HG03039 (cell line): ENCODE measurements at regions not wholly inside any gene's neighbourhood (a gene's known extent, or its start where the extent isn't known, plus 50 kb on each side); places are given as distances from the start of the nearest gene placed in this dataset.

Experiments
- ATAC-seq: cut with Tn5 transposase; IDR thresholded peaks from one replicate; pipeline ENCODE4 v1.9.1; 2021; ENCODE audit warnings: mild to moderate bottlenecking, moderate library complexity; ENCODE audit not compliant: unreplicated experiment

DNA sequence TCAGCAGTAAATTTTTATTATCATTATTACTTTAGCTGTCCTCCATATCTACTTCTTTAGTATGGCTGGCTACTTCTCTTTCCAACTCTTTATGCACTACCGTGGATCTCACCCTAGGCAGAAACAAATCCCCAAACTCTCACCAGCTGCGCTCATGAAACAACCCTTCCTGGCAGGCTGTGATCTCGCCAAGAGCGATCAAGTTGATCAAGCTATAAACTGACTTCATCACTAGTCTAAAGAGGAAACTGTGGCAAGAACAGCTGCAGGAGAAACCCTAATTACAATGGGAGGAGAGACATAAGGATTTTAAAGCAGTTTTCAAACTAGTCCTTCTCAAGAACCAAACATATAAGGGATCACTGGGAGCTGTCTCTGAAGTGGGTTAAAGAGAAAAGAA lies 160.5 kb upstream of the PRSS58 start:
- ATAC-seq, result no peak

DNA sequence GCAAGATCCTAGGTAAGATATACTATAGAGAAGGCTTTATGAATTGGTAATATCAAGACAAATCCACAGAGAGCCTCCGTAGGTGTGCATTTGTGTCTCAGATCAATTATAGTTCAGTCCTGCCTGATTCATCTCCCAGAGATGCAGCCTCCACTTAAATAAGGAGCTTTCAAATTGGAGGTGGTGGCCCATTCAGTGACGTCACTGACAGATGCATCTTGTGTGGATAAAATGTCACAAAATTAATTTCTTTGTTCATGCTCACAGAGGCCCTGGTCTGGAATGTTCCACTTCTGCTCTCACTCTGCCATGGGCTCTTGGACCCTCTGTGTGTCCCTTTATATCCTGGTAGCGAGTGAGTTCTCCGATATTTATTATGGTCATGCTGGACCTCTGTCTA lies 157.1 kb upstream of the PRSS58 start:
- no peak for ATAC-seq

DNA sequence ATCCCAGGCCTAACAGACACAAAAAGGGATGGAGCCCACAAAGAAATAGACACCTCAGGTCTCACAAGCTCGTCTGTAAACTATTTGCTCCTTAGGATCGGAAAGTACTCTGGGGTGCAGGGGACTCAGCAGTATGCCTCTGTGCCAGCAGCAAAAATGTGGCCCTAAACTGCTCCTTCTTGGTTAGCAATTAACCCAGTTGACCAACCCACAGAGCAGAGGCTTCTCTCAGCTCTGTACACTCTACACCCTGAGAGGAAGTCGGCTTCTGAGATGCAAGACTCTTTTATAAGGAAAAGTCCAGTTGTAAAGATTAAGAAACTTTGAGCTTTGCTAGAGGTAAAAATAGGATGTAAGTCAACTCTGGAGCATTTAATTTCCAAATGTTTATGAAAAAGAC lies 156.3 kb upstream of the PRSS58 start:
- ATAC-seq, result no peak

DNA sequence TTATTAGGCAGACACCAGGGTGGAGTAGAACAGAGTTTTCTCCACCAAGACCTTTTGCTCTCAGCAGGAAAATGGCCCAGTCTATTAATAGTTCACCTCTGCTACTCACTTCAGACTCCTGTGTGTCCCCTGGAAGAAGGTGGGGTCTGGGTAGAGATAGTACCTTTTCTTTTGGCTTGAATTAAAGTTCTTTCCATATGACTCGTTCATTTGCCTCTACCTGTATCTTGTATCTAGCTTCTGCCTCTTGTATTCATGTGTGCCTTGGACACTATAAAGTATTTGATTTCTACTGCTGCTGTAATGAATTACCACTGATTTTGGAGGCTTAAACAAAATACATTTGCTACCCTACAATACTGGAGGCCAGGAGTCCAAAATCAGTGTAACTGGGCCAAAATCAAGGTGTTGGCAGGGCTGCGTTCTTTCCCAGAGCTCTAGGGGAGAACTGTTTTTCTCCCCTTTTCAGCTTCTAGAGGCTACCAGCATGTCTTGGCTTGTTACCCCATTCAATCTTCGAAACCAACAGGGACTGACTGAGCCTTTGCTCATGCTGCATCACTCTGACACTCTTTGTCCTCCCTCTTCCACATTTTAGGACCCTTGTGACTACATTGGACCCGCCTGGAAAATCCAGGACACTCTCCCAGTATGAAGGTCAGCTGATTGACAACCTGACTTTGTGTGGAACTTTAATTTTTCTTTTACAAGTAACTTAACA lies 155.6 kb upstream of the PRSS58 start:
- ATAC-seq, result no peak

DNA sequence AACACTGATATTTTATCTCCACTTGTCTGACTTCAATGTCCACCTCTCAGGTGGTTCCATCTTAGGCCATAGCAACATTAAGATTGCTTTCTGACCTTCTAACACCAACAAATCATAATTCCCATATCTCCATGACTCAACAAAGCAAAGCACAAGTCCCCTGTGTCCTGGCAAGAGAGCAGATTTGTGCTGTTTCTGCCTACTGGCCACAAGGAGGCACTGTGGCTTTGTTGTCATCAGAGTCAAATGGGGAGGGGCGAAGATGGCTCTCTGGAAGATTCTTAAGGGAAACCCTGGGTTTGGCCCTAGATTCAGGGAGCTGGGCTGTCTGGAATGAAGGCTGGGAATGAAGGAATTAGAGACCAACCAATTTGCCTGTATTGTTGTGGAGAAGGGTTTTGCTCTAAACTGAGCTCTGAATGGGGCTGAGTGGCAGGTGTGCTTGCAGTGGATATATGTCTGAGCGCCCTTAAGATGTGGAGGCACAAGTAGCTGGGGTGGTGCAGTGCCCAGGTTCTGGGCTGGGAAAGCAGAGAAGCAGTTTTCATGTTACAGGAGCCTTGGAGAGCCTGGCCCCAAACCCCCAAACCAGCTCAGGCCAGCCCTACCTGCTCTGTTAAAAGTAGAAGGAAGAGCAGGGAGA lies 154.8 kb upstream of the PRSS58 start:
- ATAC-seq, result peak; percentile 83

DNA sequence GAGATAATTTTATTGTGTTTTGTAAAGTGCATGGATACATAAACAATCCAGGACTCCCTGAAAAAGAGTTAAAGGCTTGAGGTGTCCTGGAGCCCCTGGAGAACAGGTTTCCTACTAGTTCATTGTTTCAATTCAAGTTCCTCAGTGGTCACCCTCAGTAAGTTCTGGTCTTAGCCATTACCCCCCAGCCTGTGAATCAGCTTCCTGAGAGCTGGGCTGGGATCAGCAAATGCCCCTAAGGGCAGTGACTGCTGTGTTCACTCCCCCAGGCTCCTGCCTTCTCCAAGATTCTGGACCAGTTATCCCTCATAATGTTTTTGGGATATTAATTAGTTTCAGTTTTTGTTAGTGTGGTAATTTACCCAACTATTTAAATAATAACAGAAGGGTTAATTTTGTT lies 151.6 kb upstream of the PRSS58 start:
- no peak for ATAC-seq

DNA sequence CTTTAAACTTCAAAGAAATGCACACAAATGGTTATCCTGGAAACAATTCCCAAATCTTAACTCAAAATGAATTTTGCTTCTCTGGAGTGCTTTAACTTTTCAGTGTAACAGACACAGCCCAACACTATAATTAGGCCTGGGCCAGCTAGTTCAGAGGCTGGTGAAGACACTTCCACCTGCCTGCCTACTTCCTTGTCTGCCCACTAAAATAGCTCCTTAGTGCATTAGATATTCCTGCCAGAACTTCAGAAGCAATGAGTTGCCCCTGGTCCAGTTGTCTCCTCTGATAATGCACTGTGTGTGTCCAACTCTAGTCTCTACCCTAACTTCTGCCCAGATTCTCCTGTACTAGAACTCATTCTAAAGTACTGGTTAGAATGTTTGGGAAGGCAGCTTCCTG lies 150.9 kb upstream of the PRSS58 start:
- ATAC-seq, result no peak

DNA sequence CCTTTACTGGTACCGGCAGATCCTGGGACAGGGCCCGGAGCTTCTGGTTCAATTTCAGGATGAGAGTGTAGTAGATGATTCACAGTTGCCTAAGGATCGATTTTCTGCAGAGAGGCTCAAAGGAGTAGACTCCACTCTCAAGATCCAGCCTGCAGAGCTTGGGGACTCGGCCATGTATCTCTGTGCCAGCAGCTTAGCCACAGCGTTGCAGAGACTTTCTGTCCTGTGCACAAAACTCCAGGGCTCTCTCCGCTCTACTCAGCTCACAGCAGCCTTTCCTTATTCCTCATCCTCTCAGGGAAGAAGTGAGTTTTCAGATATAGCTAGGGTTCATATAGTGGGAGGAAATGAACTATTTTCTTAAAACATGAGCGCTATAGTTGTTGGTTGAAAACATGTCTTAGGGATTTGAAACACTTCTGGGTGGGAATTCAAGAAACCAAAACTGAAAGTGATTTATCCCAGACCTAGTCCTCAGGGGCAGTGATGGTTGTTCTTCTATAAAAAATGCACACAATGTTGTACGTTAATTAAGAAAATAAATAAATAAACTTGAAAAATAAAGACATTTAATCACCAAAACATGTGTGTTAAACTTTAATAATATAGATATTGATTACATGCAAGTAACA lies 150.2 kb upstream of the PRSS58 start:
- no peak for ATAC-seq

DNA sequence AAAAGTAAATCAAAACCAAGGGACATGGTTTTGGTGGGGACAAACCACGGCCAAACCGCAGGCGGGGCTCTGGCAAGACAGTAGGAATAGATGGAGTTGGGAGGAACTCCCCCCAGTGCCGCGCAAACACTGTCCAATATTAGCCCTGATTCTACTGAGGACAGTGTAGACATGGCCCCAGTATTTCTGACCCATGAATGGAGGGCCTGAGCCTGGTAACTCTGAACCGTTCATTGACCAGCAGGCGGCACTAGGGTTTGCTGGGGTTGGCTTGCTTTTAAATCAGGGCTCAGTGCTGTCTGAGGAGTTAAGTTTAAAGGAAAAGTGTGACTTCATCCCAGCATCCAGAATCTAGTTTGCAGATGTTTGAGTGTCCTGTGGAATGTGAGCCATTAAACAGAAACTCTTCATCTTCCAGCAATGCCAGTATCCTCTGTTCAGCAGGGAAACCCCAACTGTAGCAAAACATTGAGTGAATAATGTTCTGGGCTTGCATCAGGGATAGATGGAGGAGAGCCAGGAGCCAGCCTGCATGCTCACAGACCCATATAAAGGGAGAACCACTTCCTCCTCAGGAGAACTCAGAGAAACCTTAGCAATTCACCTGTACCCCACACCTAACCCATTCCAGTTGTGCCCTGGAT lies 147.4 kb upstream of the PRSS58 start:
- ATAC-seq, result no peak

DNA sequence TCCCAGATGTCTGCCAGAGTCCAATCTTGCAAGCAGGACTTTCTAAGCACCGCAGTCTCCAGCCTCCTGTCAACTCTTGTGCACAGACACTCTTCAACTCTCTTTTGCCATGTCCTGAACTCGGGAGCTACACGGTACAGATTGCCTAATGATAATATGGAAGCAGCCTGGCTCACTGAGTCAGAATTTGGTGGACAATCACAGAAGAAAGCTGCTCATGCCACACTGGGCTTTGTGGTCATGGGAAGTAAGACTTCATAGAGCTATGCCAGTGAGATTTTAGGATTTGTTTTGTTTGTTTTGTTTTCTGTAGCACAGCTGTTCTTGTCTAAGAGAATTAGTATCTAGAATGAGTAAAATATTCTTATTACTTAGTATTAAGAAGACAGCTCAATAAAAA lies 144.1 kb upstream of the PRSS58 start:
- no peak for ATAC-seq

DNA sequence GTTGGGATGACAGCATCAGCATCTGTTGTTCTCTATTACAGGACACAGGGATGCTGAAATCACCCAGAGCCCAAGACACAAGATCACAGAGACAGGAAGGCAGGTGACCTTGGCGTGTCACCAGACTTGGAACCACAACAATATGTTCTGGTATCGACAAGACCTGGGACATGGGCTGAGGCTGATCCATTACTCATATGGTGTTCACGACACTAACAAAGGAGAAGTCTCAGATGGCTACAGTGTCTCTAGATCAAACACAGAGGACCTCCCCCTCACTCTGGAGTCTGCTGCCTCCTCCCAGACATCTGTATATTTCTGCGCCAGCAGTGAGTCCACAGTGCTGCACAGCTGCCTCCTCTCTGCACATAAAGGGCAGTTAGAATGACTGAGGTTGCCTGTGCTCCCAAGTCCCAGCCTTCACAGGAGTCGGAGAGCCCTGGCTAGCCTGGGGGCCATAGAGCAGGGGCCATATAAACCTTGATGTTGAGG lies 142.2 kb upstream of the PRSS58 start:
- ATAC-seq, result no peak

DNA sequence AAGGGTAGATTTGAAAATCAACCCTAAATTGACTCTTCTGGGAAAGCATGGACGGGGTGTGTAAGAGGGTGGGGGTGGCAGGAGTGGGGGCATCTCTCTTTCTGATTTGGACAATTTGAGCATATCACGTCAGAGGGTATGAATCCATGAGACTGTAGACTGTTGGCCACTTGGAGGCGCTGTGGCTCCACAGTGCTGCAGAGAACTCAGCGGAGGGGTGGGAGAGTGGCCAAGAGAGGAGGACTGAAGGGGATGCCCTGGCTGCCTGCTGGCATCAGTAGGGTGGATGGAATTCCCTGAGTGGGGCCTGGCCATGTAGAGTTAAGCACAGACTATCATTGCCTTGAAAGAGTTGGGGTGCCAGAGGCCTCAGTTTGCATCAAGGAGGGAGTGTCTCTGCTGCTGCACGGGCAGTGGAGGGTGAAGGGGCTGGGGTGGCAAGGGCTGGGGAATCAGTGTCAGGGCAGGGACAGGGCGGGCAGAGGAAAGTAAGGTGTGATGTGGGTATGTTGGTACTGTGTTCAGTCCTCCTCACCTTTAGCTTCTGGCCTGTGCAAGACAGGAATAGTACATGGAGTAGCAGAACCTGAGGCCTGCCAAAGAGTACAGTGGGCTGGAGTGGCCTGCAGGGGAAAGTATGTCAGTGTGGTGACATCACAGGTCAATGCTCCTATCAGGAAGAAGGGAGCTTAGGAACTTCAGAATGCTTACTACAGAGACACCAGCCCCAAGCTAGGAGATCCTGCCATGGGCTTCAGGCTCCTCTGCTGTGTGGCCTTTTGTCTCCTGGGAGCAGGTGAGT lies 133.5 kb upstream of the PRSS58 start:
- no peak for ATAC-seq

DNA sequence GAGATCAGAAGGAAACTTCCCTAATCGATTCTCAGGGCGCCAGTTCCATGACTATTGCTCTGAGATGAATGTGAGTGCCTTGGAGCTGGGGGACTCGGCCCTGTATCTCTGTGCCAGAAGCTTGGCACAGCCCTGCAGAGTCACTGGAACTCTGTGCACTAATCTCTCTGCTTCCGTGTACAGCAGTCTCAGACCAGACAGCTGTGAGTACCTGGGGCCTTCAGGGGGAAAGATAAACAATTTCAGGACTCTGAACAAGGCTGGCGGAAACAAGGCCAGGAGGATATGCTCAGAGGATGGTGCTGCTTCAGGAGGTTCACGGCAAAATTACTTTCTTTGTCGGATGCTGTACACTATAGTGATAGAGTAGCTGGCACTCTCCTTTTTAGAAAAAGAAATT lies 131.7 kb upstream of the PRSS58 start:
- ATAC-seq, result no peak

DNA sequence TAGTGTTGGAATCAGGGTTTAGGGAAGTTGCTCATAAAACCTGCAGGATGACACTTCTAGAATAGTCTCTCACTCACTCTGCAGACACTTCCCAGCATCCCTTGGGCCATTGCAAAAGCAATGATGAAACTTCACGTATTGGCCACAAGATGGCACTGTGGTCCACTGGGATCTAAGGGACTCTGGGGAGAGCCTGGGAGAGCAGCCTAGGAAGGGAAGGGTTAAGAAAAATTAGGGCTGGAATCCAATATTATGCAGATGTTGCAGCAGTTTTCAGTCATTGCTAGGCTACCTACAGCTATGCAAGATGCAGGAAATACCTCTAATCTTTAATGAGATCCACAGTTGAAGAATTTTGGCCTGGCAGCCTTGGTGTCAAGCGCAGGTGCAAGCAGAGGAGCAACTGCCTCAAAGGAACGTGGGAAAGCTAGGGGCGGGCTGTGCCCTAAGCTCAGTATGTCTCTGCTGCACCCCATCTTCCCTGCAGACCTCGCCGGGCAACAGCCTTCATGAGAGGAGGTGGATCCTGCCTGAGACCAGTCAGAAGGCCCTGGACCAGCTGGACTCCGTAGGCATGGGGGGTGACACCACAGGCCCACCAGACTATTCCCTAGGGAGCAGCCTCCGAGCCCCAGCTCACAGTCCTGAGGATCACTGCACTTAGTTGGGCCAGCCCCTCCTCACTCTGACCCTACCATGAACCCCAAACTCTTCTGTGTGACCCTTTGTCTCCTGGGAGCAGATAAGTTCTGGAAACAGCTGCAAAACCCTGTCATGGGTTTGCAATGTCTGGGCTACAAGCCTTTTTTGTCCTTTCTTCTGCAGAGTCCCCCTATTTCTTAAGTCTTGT lies 127.9 kb upstream of the PRSS58 start:
- no peak for ATAC-seq

DNA sequence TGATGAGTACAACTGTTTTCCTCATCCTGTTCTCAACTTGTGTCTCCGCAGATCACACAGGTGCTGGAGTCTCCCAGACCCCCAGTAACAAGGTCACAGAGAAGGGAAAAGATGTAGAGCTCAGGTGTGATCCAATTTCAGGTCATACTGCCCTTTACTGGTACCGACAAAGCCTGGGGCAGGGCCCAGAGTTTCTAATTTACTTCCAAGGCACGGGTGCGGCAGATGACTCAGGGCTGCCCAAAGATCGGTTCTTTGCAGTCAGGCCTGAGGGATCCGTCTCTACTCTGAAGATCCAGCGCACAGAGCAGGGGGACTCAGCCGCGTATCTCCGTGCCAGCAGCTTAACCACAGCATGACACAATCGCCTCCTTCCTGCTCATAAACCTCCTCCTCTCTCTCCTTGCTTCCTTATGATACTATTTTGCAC lies 126.7 kb upstream of the PRSS58 start:
- ATAC-seq, result no peak

DNA sequence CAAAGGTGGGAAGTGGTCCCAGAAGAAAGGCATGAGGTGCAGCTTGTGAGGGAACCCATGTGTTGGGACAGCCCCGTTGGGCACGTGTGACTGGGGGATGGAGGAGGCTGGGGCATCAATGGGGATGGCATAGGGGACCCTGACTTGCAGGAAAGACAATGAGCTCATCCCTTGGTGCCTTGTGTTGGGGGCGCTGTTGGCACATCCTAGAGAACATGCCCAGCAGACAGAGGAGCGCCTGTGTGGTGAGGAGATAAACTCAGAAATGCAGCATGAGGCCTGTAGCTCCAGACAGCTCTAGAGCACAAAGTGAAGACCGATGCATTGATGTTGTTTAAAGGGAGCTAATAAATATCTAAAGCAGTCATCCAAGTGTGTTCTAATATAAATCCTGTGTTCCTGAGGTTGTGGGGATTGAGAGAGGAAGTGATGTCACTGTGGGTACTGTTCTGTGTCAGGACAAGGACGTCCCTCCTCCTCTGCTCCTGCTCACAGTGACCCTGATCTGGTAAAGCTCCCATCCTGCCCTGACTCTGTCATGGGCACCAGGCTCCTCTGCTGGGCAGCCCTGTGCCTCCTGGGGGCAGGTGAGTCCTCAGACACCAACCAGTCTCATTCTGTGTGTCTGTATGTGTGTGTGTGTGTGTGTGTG lies 126.1 kb upstream of the PRSS58 start:
- ATAC-seq, result no peak

DNA sequence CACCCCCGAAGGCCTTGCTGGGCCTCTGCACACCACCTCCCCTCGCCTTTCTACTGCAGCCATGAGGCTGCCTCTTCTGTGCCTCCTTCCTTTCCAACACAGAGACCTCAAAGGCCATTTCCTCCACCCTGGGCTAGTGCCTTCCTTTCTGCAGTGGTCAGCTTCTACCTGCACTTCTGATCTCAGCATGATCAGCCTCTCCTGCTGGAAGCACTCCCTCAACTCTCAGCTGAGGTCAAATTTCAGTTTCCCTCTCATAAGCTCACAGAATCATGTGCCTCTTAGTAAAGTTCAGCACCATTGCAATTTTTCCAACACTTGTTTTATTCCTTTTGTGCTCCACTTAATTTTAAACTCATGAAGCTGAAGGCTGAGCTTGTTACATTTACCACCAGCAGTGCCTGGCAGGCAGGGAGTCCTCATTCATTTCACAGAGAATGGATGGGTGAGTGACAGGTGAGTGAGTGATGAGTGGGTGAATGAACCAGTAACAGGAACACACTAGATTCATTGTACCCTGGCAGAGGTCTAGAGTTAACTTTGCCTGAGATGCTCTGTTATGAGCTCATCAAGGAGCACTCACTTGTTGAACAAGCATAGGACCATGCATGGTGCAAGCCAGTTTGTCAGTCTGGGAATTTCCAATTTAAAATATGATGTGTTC lies 124.0 kb upstream of the PRSS58 start:
- no peak for ATAC-seq

DNA sequence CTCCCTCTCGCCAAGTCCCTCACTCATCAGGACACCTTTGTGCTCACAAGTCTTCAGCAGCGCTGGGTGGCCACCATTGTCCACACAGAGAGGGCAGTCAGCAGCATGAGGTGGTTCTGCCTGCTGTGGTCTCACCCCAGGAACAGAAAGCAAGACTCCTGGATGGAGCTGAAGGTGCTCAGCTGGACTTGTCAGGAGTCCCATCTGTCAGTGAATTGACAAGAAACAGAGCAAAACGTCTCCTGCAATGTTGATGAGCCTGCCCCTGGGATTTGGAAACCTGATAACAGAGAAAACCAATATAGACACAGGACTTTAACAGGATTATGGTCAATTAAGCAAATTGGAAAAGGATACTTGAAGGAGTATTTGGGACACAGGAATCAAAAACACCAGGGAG lies 122.2 kb upstream of the PRSS58 start:
- ATAC-seq, result no peak
